GM19328 (cell line): ENCODE measurements at regions not wholly inside any gene's neighbourhood (a gene's known extent, or its start where the extent isn't known, plus 50 kb on each side); places are given as distances from the start of the nearest gene placed in this dataset.
"Not testable (repeated sequence)": the region's sequence is repeated elsewhere in the genome, so short reads cannot be mapped to it uniquely, and the experiment has no call there.

Experiments
- ATAC-seq: cut with Tn5 transposase; IDR thresholded peaks from one replicate; pipeline ENCODE4 v1.9.1; 2021; ENCODE audit warnings: mild to moderate bottlenecking, moderate library complexity; ENCODE audit not compliant: unreplicated experiment

- no peak for ATAC-seq
Observed at GRCh38 chr12:28973491-28973890, 175.6 kb upstream of the FAR2 start.

GRCh38 chr12:28974166-28974565, 174.9 kb upstream of the FAR2 start:
- ATAC-seq = no peak

- no peak for ATAC-seq
Observed at GRCh38 chr12:28974883-28975282, 174.2 kb upstream of the FAR2 start.

- ATAC-seq = no peak
Observed at GRCh38 chr12:28975564-28976340, 173.3 kb upstream of the FAR2 start.

GRCh38 chr12:28980436-28980835, 168.6 kb upstream of the FAR2 start:
- ATAC-seq = no peak

- no peak for ATAC-seq
Observed at GRCh38 chr12:28987538-28988324, 161.3 kb upstream of the FAR2 start.

GRCh38 chr12:28988325-28988704, 160.8 kb upstream of the FAR2 start:
- no peak for ATAC-seq

GRCh38 chr12:28991626-28992025, 157.5 kb upstream of the FAR2 start:
- ATAC-seq = no peak

- no peak for ATAC-seq
Observed at GRCh38 chr12:28993720-28994119, 155.4 kb upstream of the FAR2 start.

- no peak for ATAC-seq
Observed at GRCh38 chr12:28994179-28994715, 154.8 kb upstream of the FAR2 start.

GRCh38 chr12:28996688-28997087, 152.4 kb upstream of the FAR2 start:
- no peak for ATAC-seq

GRCh38 chr12:28998662-28999120, 150.4 kb upstream of the FAR2 start:
- ATAC-seq = no peak

- ATAC-seq = no peak
Observed at GRCh38 chr12:29004066-29004935, 144.8 kb upstream of the FAR2 start.

GRCh38 chr12:29004936-29005304, 144.2 kb upstream of the FAR2 start:
- no peak for ATAC-seq

GRCh38 chr12:29008786-29009185, 140.3 kb upstream of the FAR2 start:
- ATAC-seq = no peak

- ATAC-seq = no peak
Observed at GRCh38 chr12:29012673-29013072, 136.4 kb upstream of the FAR2 start.

- not testable (repeated sequence) for ATAC-seq
Observed at GRCh38 chr12:29017532-29017931, 131.5 kb upstream of the FAR2 start.

GRCh38 chr12:29023436-29024076, 125.5 kb upstream of the FAR2 start:
- ATAC-seq = no peak

GRCh38 chr12:29024117-29024516, 125.0 kb upstream of the FAR2 start:
- ATAC-seq = no peak

- ATAC-seq = no peak
Observed at GRCh38 chr12:29025937-29026336, 123.1 kb upstream of the FAR2 start.

GRCh38 chr12:29026419-29026818, 122.7 kb upstream of the FAR2 start:
- ATAC-seq = no peak
